OCI-LY1 (cell line): ENCODE measurements at regions not wholly inside any gene's neighbourhood (a gene's known extent, or its start where the extent isn't known, plus 50 kb on each side); places are given as distances from the start of the nearest gene placed in this dataset.

Experiments used
- H2AFZ ChIP-seq: fragments of 200-600 bp; sonication (generic), shearing (Covaris generic); 2 replicates; pipeline ENCODE4 v1.6.0; 2014; ENCODE audit warnings: antibody characterized with exemption, mild to moderate bottlenecking, low read length
- H3F3A ChIP-seq: fragments of 200-600 bp; sonication (generic), shearing (Covaris generic); 2 replicates; pipeline ENCODE4 v1.6.0; 2014; ENCODE audit warnings: mild to moderate bottlenecking, antibody characterized with exemption, low read length, moderate library complexity; ENCODE audit not compliant: insufficient read depth
- H3K27ac ChIP-seq: fragments of 200-600 bp; sonication (generic); 2 replicates; pipeline ENCODE4 v1.5.1; 2014; ENCODE audit warnings: low read length, mixed run types, mild to moderate bottlenecking, low read depth; ENCODE audit not compliant: poor library complexity, severe bottlenecking
- H3K27me3 ChIP-seq: fragments of 200-600 bp; sonication (generic); 2 replicates; pipeline ENCODE4 v1.6.0; 2014; ENCODE audit warnings: antibody characterized with exemption, mild to moderate bottlenecking, low read length, moderate library complexity; ENCODE audit not compliant: insufficient read depth
- H3K36me3 ChIP-seq: fragments of 200-600 bp; sonication (generic); 2 replicates; pipeline ENCODE4 v1.6.1; 2014; ENCODE audit warnings: mild to moderate bottlenecking, antibody characterized with exemption, low read length, moderate library complexity, mixed read lengths; ENCODE audit not compliant: insufficient read depth
- H3K4me1 ChIP-seq: fragments of 200-600 bp; sonication (generic); 2 replicates; pipeline ENCODE4 v1.5.1; 2014; ENCODE audit warnings: mild to moderate bottlenecking, low read length, moderate library complexity; ENCODE audit not compliant: insufficient read depth, severe bottlenecking
- H3K4me2 ChIP-seq: fragments of 200-600 bp; sonication (generic), shearing (Covaris generic); 2 replicates; pipeline ENCODE4 v1.6.1; 2014; ENCODE audit warnings: low read length
- H3K4me3 ChIP-seq: fragments of 200-600 bp; sonication (generic); 2 replicates; pipeline ENCODE4 v1.5.1; 2014; ENCODE audit warnings: low read length, low read depth, mild to moderate bottlenecking, mixed read lengths; ENCODE audit not compliant: poor library complexity, severe bottlenecking
- H3K79me2 ChIP-seq: fragments of 200-600 bp; shearing (Covaris generic); 2 replicates; pipeline ENCODE4 v1.6.1; 2016; ENCODE audit warnings: mixed run types, low read length, mixed read lengths; ENCODE audit not compliant: insufficient read depth
- H3K9ac ChIP-seq: fragments of 200-600 bp; sonication (generic), shearing (Covaris generic); 2 replicates; pipeline ENCODE4 v1.6.1; 2014; ENCODE audit warnings: mild to moderate bottlenecking, low read length, mixed read lengths
- H3K9me2 ChIP-seq: fragments of 200-600 bp; sonication (generic), shearing (Covaris generic); 2 replicates; pipeline ENCODE4 v1.6.1; 2014; ENCODE audit warnings: low read depth, mild to moderate bottlenecking, low read length, mixed read lengths
- H3K9me3 ChIP-seq: fragments of 200-600 bp; shearing (Covaris generic); 2 replicates; pipeline ENCODE4 v1.6.1; 2014; ENCODE audit warnings: low read length, mixed read lengths
- H4K20me1 ChIP-seq: fragments of 200-600 bp; sonication (generic), shearing (Covaris generic); 2 replicates; pipeline ENCODE4 v1.6.0; 2016; ENCODE audit warnings: mild to moderate bottlenecking, low read length; ENCODE audit not compliant: insufficient read depth
- CTCF ChIP-seq: fragments of 200-600 bp; sonication (generic), shearing (Covaris generic); IDR thresholded peaks from 2 replicates; pipeline ENCODE4 v1.5.1; 2017; ENCODE audit warnings: mild to moderate bottlenecking, antibody characterized with exemption, low read length, moderate library complexity, mixed read lengths
- EZH2 ChIP-seq: fragments of 200-600 bp; sonication (generic), shearing (Covaris generic); IDR thresholded peaks from 2 replicates; pipeline ENCODE4 v1.8.0; 2017; ENCODE audit warnings: borderline replicate concordance, mixed run types, mild to moderate bottlenecking, antibody characterized with exemption, low read length, moderate library complexity, mixed read lengths

GRCh38 chr10:111488668-111489067, 411.8 kb downstream of the ADRA2A start:
- Histone ChIP-seq H3K9me3 (no peaks in the 10 kb centered on the region), H3K27me3 (no peaks in the 10 kb centered on the region), H4K20me1 (no peaks in the 10 kb centered on the region), H2AFZ (no peak overlapping the region), H3F3A (no peaks in the 10 kb centered on the region), H3K9ac (no peak overlapping the region), H3K4me2 (no peak overlapping the region), H3K9me2 (no peaks in the 10 kb centered on the region), H3K36me3 (no peaks in the 10 kb centered on the region), H3K4me1 (no peaks in the 10 kb centered on the region), H3K27ac (no peak overlapping the region), H3K4me3 (no peak overlapping the region), H3K79me2 (no peaks in the 10 kb centered on the region)
- TF ChIP-seq CTCF (no peak), EZH2 (no peak)

GRCh38 chr10:111491154-111491553, 414.3 kb downstream of the ADRA2A start:
- no peak overlapping the region for H3K27ac ChIP-seq
- no peak overlapping the region for H3K4me2 ChIP-seq
- H2AFZ ChIP-seq = no peak overlapping the region
- no peaks in the 10 kb centered on the region for H3K36me3 ChIP-seq
- no peaks in the 10 kb centered on the region for H3K4me1 ChIP-seq
- no peaks in the 10 kb centered on the region for H3K79me2 ChIP-seq
- no peaks in the 10 kb centered on the region for H3K9me2 ChIP-seq
- H3F3A ChIP-seq = no peaks in the 10 kb centered on the region
- no peaks in the 10 kb centered on the region for H3K27me3 ChIP-seq
- no peak overlapping the region for H3K9ac ChIP-seq
- H4K20me1 ChIP-seq = no peaks in the 10 kb centered on the region
- H3K9me3 ChIP-seq = no peaks in the 10 kb centered on the region
- no peak for TF ChIP-seq CTCF
- no peak for TF ChIP-seq EZH2
- H3K4me3 ChIP-seq = no peak overlapping the region

- Histone ChIP-seq H3K9me2 (no peaks in the 10 kb centered on the region), H3K4me2 (no peak overlapping the region), H3K79me2 (no peaks in the 10 kb centered on the region), H3F3A (no peaks in the 10 kb centered on the region), H3K27me3 (no peaks in the 10 kb centered on the region), H4K20me1 (no peaks in the 10 kb centered on the region), H3K9ac (no peak overlapping the region), H3K27ac (no peak overlapping the region), H2AFZ (no peak overlapping the region), H3K4me1 (no peaks in the 10 kb centered on the region), H3K4me3 (no peak overlapping the region), H3K36me3 (no peaks in the 10 kb centered on the region), H3K9me3 (no peaks in the 10 kb centered on the region)
- no peak for TF ChIP-seq EZH2
- TF ChIP-seq CTCF = no peak
Observed at GRCh38 chr10:111493024-111493625, 416.3 kb downstream of the ADRA2A start.
